PC-9 (cell line): ENCODE measurements at regions not wholly inside any gene's neighbourhood (a gene's known extent, or its start where the extent isn't known, plus 50 kb on each side); places are given as distances from the start of the nearest gene placed in this dataset.
"Not testable (repeated sequence)": the region's sequence is repeated elsewhere in the genome, so short reads cannot be mapped to it uniquely, and the experiment has no call there.

Source experiments
- BruUV-seq: library from RNA; stranded (reverse); fragments of 400-500 nt; replicated peaks from 2 replicates; lab custom pipeline; 2021; lab: Mats Ljungman, UMichigan
- CTCF ChIA-PET: fragments of 300-600 bp; sonication (Branson Sonifier 250); formaldehyde crosslinking; loops from one replicate; lab custom pipeline; 2022; ENCODE audit warnings: antibody characterized with exemption; lab: Charles Lee
- POLR2A ChIA-PET: fragments of 300-600 bp; sonication (Branson Sonifier 250); formaldehyde crosslinking; loops from one replicate; lab custom pipeline; 2022; ENCODE audit warnings: antibody characterized with exemption; ENCODE audit not compliant: unreplicated experiment; lab: Charles Lee
- DNase-seq, 2 experiments: peaks; one replicate each; pipeline versions ENCODE4 v3.0.0 to v3.0.0-alpha.2; 2015 to 2022; ENCODE audit warnings: mixed read lengths in 1 of 2
- H2AFZ ChIP-seq: fragments of 200-600 bp; sonication (generic); 2 replicates; pipeline ENCODE4 v1.8.1; 2017; ENCODE audit warnings: antibody characterized with exemption
- H3F3A ChIP-seq: fragments of 200-600 bp; sonication (generic); 2 replicates; pipeline ENCODE4 v1.8.1; 2017; ENCODE audit warnings: antibody characterized with exemption, mild to moderate bottlenecking, low read depth; ENCODE audit not compliant: insufficient read depth
- H3K27ac ChIP-seq: fragments of 200-600 bp; sonication (generic); 2 replicates; pipeline ENCODE4 v1.6.1; 2016; ENCODE audit warnings: mixed run types
- H3K27me3 ChIP-seq: fragments of 200-600 bp; sonication (generic); 2 replicates; pipeline ENCODE4 v1.6.1; 2016; ENCODE audit warnings: low read depth, mixed run types; ENCODE audit not compliant: insufficient read depth
- H3K36me3 ChIP-seq: fragments of 200-600 bp; sonication (generic); 2 replicates; pipeline ENCODE4 v1.6.1; 2016; ENCODE audit warnings: low read depth, mixed run types
- H3K4me1 ChIP-seq: fragments of 200-600 bp; sonication (generic); replicated peaks from 2 replicates; pipeline ENCODE4 v1.6.1; 2016; ENCODE audit warnings: mixed run types; ENCODE audit not compliant: insufficient read depth
- H3K4me2 ChIP-seq: fragments of 200-600 bp; sonication (generic); 2 replicates; pipeline ENCODE4 v1.6.1; 2017; ENCODE audit warnings: mixed run types
- H3K4me3 ChIP-seq: fragments of 200-600 bp; sonication (generic); 2 replicates; pipeline ENCODE4 v1.6.1; 2016; ENCODE audit warnings: mixed run types
- H3K79me2 ChIP-seq: fragments of 200-600 bp; sonication (generic); 2 replicates; pipeline ENCODE4 v1.6.1; 2017; ENCODE audit warnings: low read depth, mixed run types
- H3K9me2 ChIP-seq: fragments of 200-600 bp; sonication (generic); 2 replicates; pipeline ENCODE4 v1.8.1; 2017; ENCODE audit warnings: mild to moderate bottlenecking; ENCODE audit not compliant: insufficient read depth
- H3K9me3 ChIP-seq: fragments of 200-600 bp; sonication (generic); 2 replicates; pipeline ENCODE4 v1.8.1; 2016; ENCODE audit warnings: low read depth; ENCODE audit not compliant: insufficient read depth
- H4K20me1 ChIP-seq: fragments of 200-600 bp; sonication (generic); 2 replicates; pipeline ENCODE4 v1.8.1; 2017; ENCODE audit not compliant: insufficient read depth
- EZH2 ChIP-seq: fragments of 200-600 bp; sonication (generic); IDR thresholded peaks from 2 replicates; pipeline ENCODE4 v1.8.0; 2017; ENCODE audit warnings: antibody characterized with exemption, low read depth
- intact Hi-C: fragments of 100-400 bp; cut with micrococcal nuclease; formaldehyde crosslinking; loops from one replicate; pipeline ENCODE4 v1.10.0; 2022; ENCODE audit not compliant: unreplicated experiment
- TF ChIP-seq, protein P1 (sequence below): fragments of 200-600 bp; sonication (generic); conservative IDR thresholded peaks from 2 replicates; pipeline ENCODE4 v1.6.1; 2017; ENCODE audit warnings: mixed run types, antibody characterized with exemption, mild to moderate bottlenecking, moderate library complexity

DNA sequence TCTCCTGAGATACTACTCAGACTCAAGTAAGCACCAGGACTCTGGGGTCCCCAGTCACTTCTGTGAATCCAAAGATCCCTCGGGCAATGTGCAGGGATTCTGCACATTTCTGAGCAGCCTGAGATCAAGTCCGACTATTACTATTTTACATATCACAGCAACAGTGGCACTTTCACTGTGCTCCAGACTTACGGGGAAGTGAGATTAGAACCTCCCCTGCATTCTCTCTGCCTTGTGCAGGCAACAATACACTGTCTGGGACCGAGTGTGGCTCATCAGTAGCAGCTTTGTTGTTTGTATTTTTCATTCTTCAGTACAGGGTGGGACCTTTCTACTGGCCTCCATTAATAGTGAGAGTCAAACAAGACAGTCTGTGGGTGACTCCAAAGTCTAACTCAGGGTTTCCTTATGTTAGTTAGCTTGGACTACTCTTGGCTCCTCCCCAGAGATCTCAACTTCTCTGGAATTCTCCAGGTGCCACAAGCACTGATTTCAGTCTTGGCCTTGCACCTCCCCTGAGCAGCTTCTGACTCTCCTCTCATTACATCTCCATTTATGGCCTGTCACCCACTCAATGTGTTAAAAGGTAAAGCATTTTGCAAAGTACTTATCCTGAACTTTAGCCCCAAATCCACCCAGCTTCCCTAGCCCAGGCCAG is 76.2 kb upstream of the TOP3B start:
- CTCF ChIA-PET = no interaction called here
- TF ChIP-seq EZH2 = no peak
- TF ChIP-seq, protein P1, sequence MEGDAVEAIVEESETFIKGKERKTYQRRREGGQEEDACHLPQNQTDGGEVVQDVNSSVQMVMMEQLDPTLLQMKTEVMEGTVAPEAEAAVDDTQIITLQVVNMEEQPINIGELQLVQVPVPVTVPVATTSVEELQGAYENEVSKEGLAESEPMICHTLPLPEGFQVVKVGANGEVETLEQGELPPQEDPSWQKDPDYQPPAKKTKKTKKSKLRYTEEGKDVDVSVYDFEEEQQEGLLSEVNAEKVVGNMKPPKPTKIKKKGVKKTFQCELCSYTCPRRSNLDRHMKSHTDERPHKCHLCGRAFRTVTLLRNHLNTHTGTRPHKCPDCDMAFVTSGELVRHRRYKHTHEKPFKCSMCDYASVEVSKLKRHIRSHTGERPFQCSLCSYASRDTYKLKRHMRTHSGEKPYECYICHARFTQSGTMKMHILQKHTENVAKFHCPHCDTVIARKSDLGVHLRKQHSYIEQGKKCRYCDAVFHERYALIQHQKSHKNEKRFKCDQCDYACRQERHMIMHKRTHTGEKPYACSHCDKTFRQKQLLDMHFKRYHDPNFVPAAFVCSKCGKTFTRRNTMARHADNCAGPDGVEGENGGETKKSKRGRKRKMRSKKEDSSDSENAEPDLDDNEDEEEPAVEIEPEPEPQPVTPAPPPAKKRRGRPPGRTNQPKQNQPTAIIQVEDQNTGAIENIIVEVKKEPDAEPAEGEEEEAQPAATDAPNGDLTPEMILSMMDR = no peak
- Histone ChIP-seq H3K27me3 (peaks cover 37% of the 10 kb centered on the region), H3F3A (no peaks in the 10 kb centered on the region), H3K4me2 (no peak overlapping the region), H2AFZ (no peak overlapping the region), H3K9me3 (no peaks in the 10 kb centered on the region), H3K36me3 (no peaks in the 10 kb centered on the region), H3K27ac (no peak overlapping the region), H3K4me1 (no peaks in the 10 kb centered on the region), H3K9me2 (no peaks in the 10 kb centered on the region), H4K20me1 (no peaks in the 10 kb centered on the region), H3K79me2 (no peaks in the 10 kb centered on the region), H3K4me3 (no peak overlapping the region)
- POLR2A ChIA-PET = no interaction called here
- BruUV-seq = no TSS peak
- DNase-seq = no peak
- intact Hi-C loops = no loop called here

- DNase-seq = no peak
- H3K79me2 ChIP-seq = no peaks in the 10 kb centered on the region
- no peak overlapping the region for H3K4me2 ChIP-seq
- no peaks in the 10 kb centered on the region for H3K36me3 ChIP-seq
- TF ChIP-seq, protein P1 = no peak
- TF ChIP-seq EZH2 = no peak
- H3K9me2 ChIP-seq = no peaks in the 10 kb centered on the region
- ChIA-PET CTCF (no interaction called here), POLR2A (no interaction called here)
- no peak overlapping the region for H3K27ac ChIP-seq
- H4K20me1 ChIP-seq = no peaks in the 10 kb centered on the region
- H2AFZ ChIP-seq = no peak overlapping the region
- H3K4me3 ChIP-seq = no peak overlapping the region
- H3K9me3 ChIP-seq = no peaks in the 10 kb centered on the region
- no TSS peak for BruUV-seq
- intact Hi-C loops = no loop called here
- H3K27me3 ChIP-seq = peaks cover 37% of the 10 kb centered on the region
- H3K4me1 ChIP-seq = no peaks in the 10 kb centered on the region
- no peaks in the 10 kb centered on the region for H3F3A ChIP-seq
Measured at GRCh38 chr22:22057617-22058378, 75.2 kb upstream of the TOP3B start.

DNA sequence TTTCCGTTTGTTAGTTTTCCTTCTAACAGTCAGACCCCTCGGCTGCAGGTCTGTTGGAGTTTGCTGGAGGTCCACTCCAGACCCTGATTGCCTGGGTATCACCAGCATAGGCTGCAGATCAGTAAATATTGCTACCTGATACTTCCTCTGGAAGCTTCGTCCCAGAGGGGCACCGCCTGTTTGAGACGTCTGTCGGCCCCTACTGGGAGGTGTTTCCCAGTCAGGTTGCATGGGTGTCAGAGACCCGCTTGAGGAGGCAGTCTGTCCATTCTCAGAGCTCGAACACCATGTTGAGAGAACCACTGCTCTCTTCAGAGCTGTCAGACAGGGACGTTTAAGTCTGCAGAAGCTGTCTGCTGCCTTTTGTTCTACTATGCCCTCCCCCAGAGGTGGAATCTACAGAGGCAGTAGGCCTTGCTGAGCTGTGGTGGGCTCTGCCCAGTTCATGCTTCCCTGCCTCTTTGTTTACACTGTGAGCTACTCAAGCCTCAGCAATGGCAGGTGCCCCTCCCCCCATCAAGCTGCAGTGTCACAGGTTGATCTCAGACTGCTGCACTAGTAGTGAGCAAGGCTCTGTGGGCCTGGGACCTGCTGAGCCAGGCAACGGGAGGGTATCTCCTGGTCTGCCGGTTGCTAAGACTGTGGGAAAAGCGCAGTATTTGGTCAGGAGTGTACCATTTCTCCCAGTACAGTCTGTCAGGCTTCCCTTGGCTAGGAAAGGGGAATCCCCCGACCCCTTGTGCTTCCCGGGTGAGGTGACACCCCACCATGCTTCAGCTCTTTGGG is 74.4 kb upstream of the TOP3B start:
- H3K4me1 ChIP-seq, H3K79me2 ChIP-seq, H3K9me3 ChIP-seq, H3K9me2 ChIP-seq, H4K20me1 ChIP-seq, POLR2A ChIA-PET, BruUV-seq, H3K27ac ChIP-seq, H2AFZ ChIP-seq, intact Hi-C loops, CTCF ChIA-PET, DNase-seq, H3K4me3 ChIP-seq, H3K36me3 ChIP-seq, H3F3A ChIP-seq, H3K4me2 ChIP-seq: not testable (repeated sequence)
- H3K27me3 ChIP-seq = peaks cover 37% of the 10 kb centered on the region

DNA sequence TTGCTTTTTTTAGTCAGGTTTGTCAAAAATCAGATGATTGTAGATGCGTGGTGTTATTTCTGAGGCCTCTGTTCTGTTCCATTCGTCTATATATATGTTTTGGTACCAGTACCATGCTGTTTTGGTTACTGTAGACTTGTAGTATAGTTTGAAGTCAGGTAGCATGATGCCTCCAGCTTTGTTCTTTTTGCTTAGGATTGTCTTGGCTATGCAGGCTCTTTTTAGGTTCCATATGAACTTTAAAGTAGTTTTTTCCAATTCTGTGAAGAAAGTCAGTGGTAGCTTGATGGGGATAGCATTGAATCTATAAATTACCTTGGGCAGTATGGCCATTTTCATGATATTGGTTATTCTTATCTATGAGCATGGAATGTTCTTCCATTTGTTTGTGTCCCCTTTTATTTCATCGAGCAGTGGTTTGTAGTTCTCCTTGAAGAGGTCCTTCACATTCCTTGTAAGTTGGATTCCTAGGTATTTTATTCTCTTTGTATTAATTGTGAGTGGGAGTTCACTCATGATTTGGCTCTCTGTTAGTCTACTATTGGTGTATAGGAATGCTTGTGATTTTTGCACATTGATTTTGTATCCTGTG is 70.1 kb upstream of the TOP3B start:
- H4K20me1 ChIP-seq, intact Hi-C loops, H3K27ac ChIP-seq, H2AFZ ChIP-seq, POLR2A ChIA-PET, H3K4me3 ChIP-seq, DNase-seq, H3K4me1 ChIP-seq, H3K9me2 ChIP-seq, H3K9me3 ChIP-seq, H3F3A ChIP-seq, BruUV-seq, H3K79me2 ChIP-seq, CTCF ChIA-PET, H3K4me2 ChIP-seq, H3K36me3 ChIP-seq: not testable (repeated sequence)
- H3K27me3 ChIP-seq = peaks cover 15% of the 10 kb centered on the region

- POLR2A ChIA-PET, intact Hi-C loops: not testable (repeated sequence)
Measured at GRCh38 chr22:22051032-22051431, 68.4 kb upstream of the TOP3B start.

More at GRCh38 chr22:22051032-22051431, 68.4 kb upstream of the TOP3B start:
- H3K4me1 ChIP-seq, DNase-seq, H3K4me2 ChIP-seq, H2AFZ ChIP-seq, H3K27ac ChIP-seq, H3K9me3 ChIP-seq, CTCF ChIA-PET, H3K36me3 ChIP-seq, H3K79me2 ChIP-seq, H3K9me2 ChIP-seq, H3F3A ChIP-seq, H3K4me3 ChIP-seq, BruUV-seq, H4K20me1 ChIP-seq: not testable (repeated sequence)
- H3K27me3 ChIP-seq = peaks cover 11% of the 10 kb centered on the region
